H9 (cell line): ENCODE measurements at regions not wholly inside any gene's neighbourhood (a gene's known extent, or its start where the extent isn't known, plus 50 kb on each side); places are given as distances from the start of the nearest gene placed in this dataset.

ENCODE experiments used
- DNase-seq: peaks from one replicate; pipeline ENCODE4 v3.0.0-alpha.2; 2017
- H2AFZ ChIP-seq: one replicate; pipeline ENCODE4 v1.6.1; 2013; ENCODE audit warnings: mild to moderate bottlenecking, low read length, control low read depth, moderate library complexity
- H2AK5ac ChIP-seq: 2 replicates; pipeline ENCODE4 v1.6.1; 2013; ENCODE audit warnings: low read length, control low read depth, mixed read lengths; ENCODE audit not compliant: insufficient read length
- H2BK120ac ChIP-seq: one replicate; pipeline ENCODE4 v1.6.1; 2013; ENCODE audit warnings: low read depth, mild to moderate bottlenecking, low read length, control low read depth, inconsistent platforms; ENCODE audit not compliant: poor library complexity, severe bottlenecking
- H2BK12ac ChIP-seq: 2 replicates; pipeline ENCODE4 v1.6.1; 2013; ENCODE audit warnings: low read length, control low read depth, mixed read lengths, low read depth; ENCODE audit not compliant: insufficient read length
- H2BK15ac ChIP-seq: 2 replicates; pipeline ENCODE4 v1.6.1; 2013; ENCODE audit warnings: low read depth, low read length, control low read depth
- H2BK20ac ChIP-seq: one replicate; pipeline ENCODE4 v1.6.1; 2013; ENCODE audit warnings: low read depth, mild to moderate bottlenecking, low read length, control low read depth, inconsistent platforms; ENCODE audit not compliant: poor library complexity, severe bottlenecking
- H2BK5ac ChIP-seq: 2 replicates; pipeline ENCODE4 v1.6.1; 2013; ENCODE audit warnings: low read length, control low read depth, mixed read lengths; ENCODE audit not compliant: insufficient read length
- H3K14ac ChIP-seq: 2 replicates; pipeline ENCODE4 v1.6.1; 2013; ENCODE audit warnings: low read length, control low read depth; ENCODE audit not compliant: insufficient read depth
- H3K18ac ChIP-seq: 2 replicates; pipeline ENCODE4 v1.6.1; 2013; ENCODE audit warnings: low read depth, mild to moderate bottlenecking, mixed read lengths, low read length, control low read depth; ENCODE audit not compliant: insufficient read length
- H3K23ac ChIP-seq: 2 replicates; pipeline ENCODE4 v1.6.1; 2013; ENCODE audit warnings: low read length, control low read depth, mixed read lengths, low read depth; ENCODE audit not compliant: insufficient read length
- H3K23me2 ChIP-seq: 2 replicates; pipeline ENCODE4 v1.6.1; 2013; ENCODE audit warnings: low read depth, mild to moderate bottlenecking, mixed read lengths, low read length, control low read depth; ENCODE audit not compliant: insufficient read length, poor library complexity, severe bottlenecking
- H3K27ac ChIP-seq: 2 replicates; pipeline ENCODE4 v1.5.1; 2013; ENCODE audit warnings: low read length, control low read depth, mixed read lengths, low read depth; ENCODE audit not compliant: insufficient read length
- H3K27me3 ChIP-seq: 2 replicates; pipeline ENCODE4 v1.6.1; 2013; ENCODE audit warnings: low read length, control low read depth, inconsistent platforms; ENCODE audit not compliant: insufficient read depth
- H3K4ac ChIP-seq: 2 replicates; pipeline ENCODE4 v1.6.1; 2013; ENCODE audit warnings: low read depth, mild to moderate bottlenecking, control low read depth, inconsistent platforms, low read length, moderate library complexity
- H3K4me1 ChIP-seq: 2 replicates; pipeline ENCODE4 v1.6.1; 2013; ENCODE audit warnings: low read length, control low read depth, inconsistent platforms; ENCODE audit not compliant: insufficient read depth
- H3K4me2 ChIP-seq: 2 replicates; pipeline ENCODE4 v1.6.1; 2013; ENCODE audit warnings: low read length, control low read depth, mixed read lengths; ENCODE audit not compliant: insufficient read length, insufficient read depth
- H3K56ac ChIP-seq: 2 replicates; pipeline ENCODE4 v1.6.1; 2013; ENCODE audit warnings: low read depth, mild to moderate bottlenecking, mixed read lengths, low read length, control low read depth; ENCODE audit not compliant: insufficient read length
- H3K79me1 ChIP-seq: 2 replicates; pipeline ENCODE4 v1.6.1; 2013; ENCODE audit warnings: low read depth, mild to moderate bottlenecking, moderate library complexity, low read length, control low read depth, inconsistent platforms; ENCODE audit not compliant: insufficient read depth, poor library complexity, severe bottlenecking
- H3K79me2 ChIP-seq: 2 replicates; pipeline ENCODE4 v1.6.1; 2013; ENCODE audit warnings: low read length, control low read depth, inconsistent platforms; ENCODE audit not compliant: insufficient read depth
- H3K9ac ChIP-seq: 2 replicates; pipeline ENCODE4 v1.6.1; 2013; ENCODE audit warnings: low read length, control low read depth, mixed read lengths; ENCODE audit not compliant: insufficient read length; ENCODE audit errors: extremely low read depth
- H3K9me3 ChIP-seq: one replicate; pipeline ENCODE4 v1.6.1; 2013; ENCODE audit warnings: low read depth, low read length, inconsistent platforms; ENCODE audit not compliant: control insufficient read depth
- H3T11ph ChIP-seq: one replicate; pipeline ENCODE4 v1.6.1; 2013; ENCODE audit warnings: mild to moderate bottlenecking, low read length, control low read depth, inconsistent platforms
- H4K20me1 ChIP-seq: one replicate; pipeline ENCODE4 v1.6.1; 2013; ENCODE audit not compliant: control insufficient read depth, insufficient read length, insufficient read depth
- H4K5ac ChIP-seq: 2 replicates; pipeline ENCODE4 v1.6.1; 2013; ENCODE audit warnings: low read depth, mild to moderate bottlenecking, mixed read lengths, low read length, control low read depth; ENCODE audit not compliant: insufficient read length
- H4K8ac ChIP-seq: replicated peaks from 2 replicates; pipeline ENCODE4 v1.6.1; 2013; ENCODE audit warnings: low read length, control low read depth, mixed read lengths, low read depth; ENCODE audit not compliant: insufficient read length
- H4K91ac ChIP-seq: 2 replicates; pipeline ENCODE4 v1.6.1; 2013; ENCODE audit warnings: low read depth, mild to moderate bottlenecking, moderate library complexity, mixed read lengths, low read length, control low read depth; ENCODE audit not compliant: insufficient read length
- H3K27ac Mint-ChIP-seq, 3 experiments: 2 replicates in 2 of 3; 3 replicates in 1 of 3; pipeline ENCODE4 v1.8.0; 2020 to 2021; ENCODE audit warnings: mixed read lengths in 3 of 3, mild to moderate bottlenecking in 1 of 3, moderate library complexity in 1 of 3
- H3K27me3 Mint-ChIP-seq: 2 replicates; pipeline ENCODE4 v1.8.0; 2021; ENCODE audit warnings: low read depth, mild to moderate bottlenecking, moderate library complexity, mixed read lengths
- H3K36me3 Mint-ChIP-seq, 3 experiments: 2 replicates in 2 of 3; 3 replicates in 1 of 3; pipeline ENCODE4 v1.8.0; 2020 to 2021; ENCODE audit warnings: low read depth in 3 of 3, mixed read lengths in 3 of 3; ENCODE audit not compliant: insufficient read depth in 1 of 3
- H3K4me1 Mint-ChIP-seq, 2 experiments: 2 replicates each; pipeline ENCODE4 v1.8.0; 2020; ENCODE audit warnings: mixed read lengths in 2 of 2
- H3K4me3 Mint-ChIP-seq, 2 experiments: 2 replicates in 1 of 2; 3 replicates in 1 of 2; pipeline ENCODE4 v1.8.0; 2020 to 2021; ENCODE audit warnings: mild to moderate bottlenecking in 2 of 2, mixed read lengths in 2 of 2, moderate library complexity in 1 of 2
- H3K9me3 Mint-ChIP-seq, 2 experiments: 2 replicates in 1 of 2; 3 replicates in 1 of 2; pipeline ENCODE4 v1.8.0; 2020; ENCODE audit warnings: mild to moderate bottlenecking in 2 of 2, mixed read lengths in 2 of 2, moderate library complexity in 1 of 2
- CTCF ChIP-seq: fragments of 200-600 bp; sonication (generic); conservative IDR thresholded peaks from 3 replicates; pipeline ENCODE4 v1.8.0; 2021; ENCODE audit warnings: antibody characterized with exemption, mild to moderate bottlenecking
- WGBS: extraction: QIAGEN DNeasy Blood & Tissue Kit; methylation state at CpG from one replicate; pipeline ENCODE4 v1.1.7; 2013; ENCODE audit warnings: missing lambda C conversion rate, low lambda C conversion rate, mixed read lengths; ENCODE audit not compliant: insufficient read length; ENCODE audit errors: extremely low coverage; 5-methylcytosine and 5-hydroxymethylcytosine counted together

- Histone ChIP-seq H3K9ac (no peak overlapping the region), H3K79me2 (no peaks in the 10 kb centered on the region), H3K14ac (no peak overlapping the region; the same call in 1 of the 2 replicates), H3K4ac (no peak overlapping the region), H4K91ac (no peak overlapping the region), H3K4me2 (no peak overlapping the region), H3K9me3 (no peaks in the 10 kb centered on the region), H3K56ac (no peak overlapping the region), H2AFZ (no peak overlapping the region), H3K18ac (no peak overlapping the region), H4K20me1 (no peaks in the 10 kb centered on the region), H4K8ac (no peak overlapping the region), H2BK5ac (no peak overlapping the region), H3K23me2 (no peaks in the 10 kb centered on the region), H2BK120ac (no peak overlapping the region), H3T11ph (no peak overlapping the region), H3K79me1 (no peaks in the 10 kb centered on the region), H3K23ac (no peak overlapping the region), H2BK20ac (no peak overlapping the region), H2BK12ac (no peak overlapping the region), H2AK5ac (no peak overlapping the region), H3K27ac (no peak overlapping the region), H2BK15ac (no peak overlapping the region), H3K27me3 (no peaks in the 10 kb centered on the region), H4K5ac (no peak overlapping the region), H3K4me1 (peaks cover 13% of the 10 kb centered on the region; the same call in 1 of the 2 replicates)
- no peak for DNase-seq
- Mint-ChIP-seq H3K4me3 (no peak overlapping the region), H3K36me3 (no peaks in the 10 kb centered on the region), H3K9me3 (no peaks in the 10 kb centered on the region), H3K4me1 (peaks cover 48 to 57% of the 10 kb centered on the region in 2 experiments), H3K27ac (peak overlapping the region in 1 of 3 experiments; percentile 37; a peak in 2 of 7 replicates), H3K27me3 (peaks cover 12% of the 10 kb centered on the region)
- no peak for TF ChIP-seq CTCF
- no CpG with 5 or more reads among the region's 10 CpGs for WGBS
Measured at GRCh38 chr2:20533993-20534622, 87.2 kb downstream of the RHOB start.
